ENCODE measurements at regions not wholly inside any gene's neighbourhood (a gene's known extent, or its start where the extent isn't known, plus 50 kb on each side); places are given as distances from the start of the nearest gene placed in this dataset.

DNA sequence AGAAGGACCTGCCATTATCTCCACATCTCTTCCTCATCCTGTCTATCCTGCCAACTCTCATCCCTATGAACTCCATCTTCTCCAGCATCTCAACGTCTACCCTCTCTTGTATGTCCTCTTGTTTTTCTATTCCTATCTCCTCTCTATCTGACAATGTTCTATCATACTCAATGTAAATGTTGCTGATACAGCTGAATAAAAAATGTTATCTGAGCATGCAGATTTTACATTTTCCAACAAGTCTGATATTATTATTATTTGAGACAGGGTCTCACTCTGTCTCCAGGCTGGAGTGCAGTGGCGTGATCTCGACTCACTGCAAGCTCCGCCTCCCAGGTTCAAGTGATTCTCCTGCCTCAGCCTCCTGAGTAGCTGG is 56.0 kb upstream of the RAI14 start:
- no peaks in the 10 kb centered on the region for H3K27me3 Mint-ChIP-seq (ENCODE audit: low read depth)
- no peaks in the 10 kb centered on the region for H3K4me1 Mint-ChIP-seq (ENCODE audit: low read depth)
- no peaks in the 10 kb centered on the region for H3K36me3 Mint-ChIP-seq (ENCODE audit: low read depth)
- H3K9me3 Mint-ChIP-seq = no peaks in the 10 kb centered on the region
- H3K4me3 Mint-ChIP-seq = no peak overlapping the region
- no peak overlapping the region for H3K27ac Mint-ChIP-seq

- Mint-ChIP-seq H3K27me3 (ENCODE audit: low read depth) (no peaks in the 10 kb centered on the region), H3K9me3 (no peaks in the 10 kb centered on the region), H3K4me1 (ENCODE audit: low read depth) (no peaks in the 10 kb centered on the region), H3K36me3 (ENCODE audit: low read depth) (no peaks in the 10 kb centered on the region), H3K4me3 (no peak overlapping the region), H3K27ac (no peak overlapping the region)
Measured at GRCh38 chr5:34603378-34603777, 52.8 kb upstream of the RAI14 start.

GRCh38 chr5:34604119-34604675 is 51.9 kb upstream of the RAI14 start:
- Mint-ChIP-seq H3K4me3 (no peak overlapping the region), H3K36me3 (ENCODE audit: low read depth) (no peaks in the 10 kb centered on the region), H3K27me3 (ENCODE audit: low read depth) (no peaks in the 10 kb centered on the region), H3K27ac (no peak overlapping the region), H3K4me1 (ENCODE audit: low read depth) (no peaks in the 10 kb centered on the region), H3K9me3 (no peaks in the 10 kb centered on the region)

GRCh38 chr5:34606101-34606500 is 50.0 kb upstream of the RAI14 start:
- H3K4me3 Mint-ChIP-seq = no peak overlapping the region
- H3K27me3 Mint-ChIP-seq (ENCODE audit: low read depth) = no peaks in the 10 kb centered on the region
- no peaks in the 10 kb centered on the region for H3K36me3 Mint-ChIP-seq (ENCODE audit: low read depth)
- H3K27ac Mint-ChIP-seq = no peak overlapping the region
- no peaks in the 10 kb centered on the region for H3K4me1 Mint-ChIP-seq (ENCODE audit: low read depth)
- no peaks in the 10 kb centered on the region for H3K9me3 Mint-ChIP-seq

All from T-helper 1 cell treated with Interleukin-12 subunit alpha and Interleukin-12 subunit beta and Interleukin-4 antibody, amounts not matched to agents 30 μg/mL and 1 μg/mL, for 36 hours (primary cell).